SU-DHL-6 (cell line): ENCODE measurements at regions not wholly inside any gene's neighbourhood (a gene's known extent, or its start where the extent isn't known, plus 50 kb on each side); places are given as distances from the start of the nearest gene placed in this dataset.

ENCODE experiments used
- EZH2phosphoT487 ChIP-seq: fragments of 200-600 bp; sonication (generic), shearing (Covaris generic); conservative IDR thresholded peaks from 2 replicates; pipeline ENCODE4 v1.6.1; 2018; ENCODE audit warnings: mild to moderate bottlenecking, antibody characterized with exemption, low read length, moderate library complexity, mixed read lengths
- TF ChIP-seq, protein P1 (sequence below): fragments of 200-600 bp; sonication (generic); IDR thresholded peaks from one replicate; pipeline ENCODE4 v1.5.1; 2017; ENCODE audit warnings: antibody characterized with exemption, mild to moderate bottlenecking, low read length, moderate library complexity; ENCODE audit not compliant: insufficient read depth, poor library complexity, severe bottlenecking

DNA sequence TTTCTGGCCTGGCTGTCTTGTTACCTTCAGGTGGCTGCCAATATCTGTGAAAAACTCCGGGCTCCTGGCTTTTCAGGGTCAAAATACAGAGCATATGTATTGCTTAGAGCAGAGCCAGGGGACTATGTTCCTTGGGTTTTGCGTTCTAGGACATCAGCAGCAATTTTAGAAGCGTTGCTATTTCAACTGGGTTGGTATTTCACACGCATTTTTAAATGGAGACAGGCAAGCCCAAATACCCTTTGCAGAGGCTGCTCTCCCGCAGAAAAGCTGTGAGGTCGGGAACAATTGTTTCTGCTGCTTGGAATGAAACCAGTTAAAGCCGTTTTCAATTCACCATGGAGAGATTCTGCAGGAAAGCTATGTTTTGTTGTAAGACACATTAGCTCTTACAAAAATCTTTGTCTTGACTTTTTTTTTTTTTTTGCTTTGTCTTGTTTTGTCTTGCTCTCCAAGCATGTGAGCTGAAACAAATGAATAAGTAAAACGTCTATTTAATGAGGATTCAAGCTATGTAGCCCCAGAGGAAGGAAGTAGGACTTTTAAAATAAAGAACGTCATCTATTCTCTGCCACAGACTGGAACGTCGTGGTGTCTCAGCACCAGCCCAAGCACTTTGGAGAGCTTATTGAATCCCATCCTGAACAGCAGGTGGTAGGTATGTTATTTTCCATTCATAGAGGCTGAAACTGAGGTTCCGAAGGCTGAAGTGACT lies 181.0 kb upstream of the TBX3 start:
- TF ChIP-seq, protein P1, sequence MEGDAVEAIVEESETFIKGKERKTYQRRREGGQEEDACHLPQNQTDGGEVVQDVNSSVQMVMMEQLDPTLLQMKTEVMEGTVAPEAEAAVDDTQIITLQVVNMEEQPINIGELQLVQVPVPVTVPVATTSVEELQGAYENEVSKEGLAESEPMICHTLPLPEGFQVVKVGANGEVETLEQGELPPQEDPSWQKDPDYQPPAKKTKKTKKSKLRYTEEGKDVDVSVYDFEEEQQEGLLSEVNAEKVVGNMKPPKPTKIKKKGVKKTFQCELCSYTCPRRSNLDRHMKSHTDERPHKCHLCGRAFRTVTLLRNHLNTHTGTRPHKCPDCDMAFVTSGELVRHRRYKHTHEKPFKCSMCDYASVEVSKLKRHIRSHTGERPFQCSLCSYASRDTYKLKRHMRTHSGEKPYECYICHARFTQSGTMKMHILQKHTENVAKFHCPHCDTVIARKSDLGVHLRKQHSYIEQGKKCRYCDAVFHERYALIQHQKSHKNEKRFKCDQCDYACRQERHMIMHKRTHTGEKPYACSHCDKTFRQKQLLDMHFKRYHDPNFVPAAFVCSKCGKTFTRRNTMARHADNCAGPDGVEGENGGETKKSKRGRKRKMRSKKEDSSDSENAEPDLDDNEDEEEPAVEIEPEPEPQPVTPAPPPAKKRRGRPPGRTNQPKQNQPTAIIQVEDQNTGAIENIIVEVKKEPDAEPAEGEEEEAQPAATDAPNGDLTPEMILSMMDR, result no peak
- TF ChIP-seq EZH2phosphoT487, result no peak
